Activated T-helper 17 cell treated with anti-CD3 and anti-CD28 coated beads, Interleukin-2, amount 50 U/mL, for 72 hours (primary cell): ENCODE measurements at regions not wholly inside any gene's neighbourhood (a gene's known extent, or its start where the extent isn't known, plus 50 kb on each side); places are given as distances from the start of the nearest gene placed in this dataset.

Experiments
- ATAC-seq: fragments of 150-1000 bp; cut with Tn5 transposase; replicated peaks from 2 replicates; pipeline ENCODE4 v1.10.0; 2021; ENCODE audit warnings: mild to moderate bottlenecking, moderate library complexity
- H3K27ac Mint-ChIP-seq: one replicate; pipeline ENCODE4 v1.8.0; 2022; ENCODE audit warnings: mixed read lengths
- H3K27me3 Mint-ChIP-seq: one replicate; pipeline ENCODE4 v1.8.0; 2022; ENCODE audit warnings: mixed read lengths
- H3K36me3 Mint-ChIP-seq: one replicate; pipeline ENCODE4 v1.8.0; 2022; ENCODE audit warnings: low read depth, mild to moderate bottlenecking, mixed read lengths
- H3K4me1 Mint-ChIP-seq: one replicate; pipeline ENCODE4 v1.8.0; 2022; ENCODE audit warnings: mixed read lengths
- H3K4me3 Mint-ChIP-seq: one replicate; pipeline ENCODE4 v1.8.0; 2022; ENCODE audit warnings: mild to moderate bottlenecking, mixed read lengths
- H3K9me3 Mint-ChIP-seq: one replicate; pipeline ENCODE4 v1.8.0; 2022; ENCODE audit warnings: mixed read lengths

GRCh38 chr14:35234012-35234805, 58.0 kb upstream of the PSMA6 start:
- H3K36me3 Mint-ChIP-seq: peaks cover 5% of the 10 kb centered on the region
- no peak overlapping the region for H3K27ac Mint-ChIP-seq
- no peaks in the 10 kb centered on the region for H3K9me3 Mint-ChIP-seq
- H3K4me1 Mint-ChIP-seq: peaks cover 25% of the 10 kb centered on the region
- no peak overlapping the region for H3K4me3 Mint-ChIP-seq
- no peaks in the 10 kb centered on the region for H3K27me3 Mint-ChIP-seq
- no peak for ATAC-seq

- no peak overlapping the region for H3K4me3 Mint-ChIP-seq
- ATAC-seq: no peak
- H3K27me3 Mint-ChIP-seq: no peaks in the 10 kb centered on the region
- H3K9me3 Mint-ChIP-seq: no peaks in the 10 kb centered on the region
- no peak overlapping the region for H3K27ac Mint-ChIP-seq
- no peaks in the 10 kb centered on the region for H3K36me3 Mint-ChIP-seq
- H3K4me1 Mint-ChIP-seq: peaks cover 12% of the 10 kb centered on the region
Measured at GRCh38 chr14:35235840-35236239, 56.3 kb upstream of the PSMA6 start.

- Mint-ChIP-seq H3K4me1 (peaks cover 5% of the 10 kb centered on the region), H3K36me3 (no peaks in the 10 kb centered on the region), H3K27me3 (no peaks in the 10 kb centered on the region), H3K9me3 (no peaks in the 10 kb centered on the region), H3K27ac (no peak overlapping the region), H3K4me3 (no peak overlapping the region)
- ATAC-seq: no peak
Measured at GRCh38 chr14:35236806-35237205, 55.4 kb upstream of the PSMA6 start.

- no peaks in the 10 kb centered on the region for H3K36me3 Mint-ChIP-seq
- H3K4me3 Mint-ChIP-seq: no peak overlapping the region
- no peaks in the 10 kb centered on the region for H3K9me3 Mint-ChIP-seq
- peaks cover 5% of the 10 kb centered on the region for H3K4me1 Mint-ChIP-seq
- ATAC-seq: no peak
- no peak overlapping the region for H3K27ac Mint-ChIP-seq
- no peaks in the 10 kb centered on the region for H3K27me3 Mint-ChIP-seq
Measured at GRCh38 chr14:35240231-35240630, 52.0 kb upstream of the PSMA6 start.
